GM19324 (cell line): ENCODE measurements at regions not wholly inside any gene's neighbourhood (a gene's known extent, or its start where the extent isn't known, plus 50 kb on each side); places are given as distances from the start of the nearest gene placed in this dataset.
"Not testable (repeated sequence)": the region's sequence is repeated elsewhere in the genome, so short reads cannot be mapped to it uniquely, and the experiment has no call there.

Source experiments
- ATAC-seq: cut with Tn5 transposase; IDR thresholded peaks from one replicate; pipeline ENCODE4 v1.9.1; 2021; ENCODE audit warnings: mild to moderate bottlenecking, moderate library complexity; ENCODE audit not compliant: unreplicated experiment, low FRiP score

GRCh38 chr6:85135376-85136094 is 314.3 kb upstream of the NT5E start:
- ATAC-seq: no peak

- ATAC-seq: no peak
Observed at GRCh38 chr6:85134172-85134571, 315.7 kb upstream of the NT5E start.

GRCh38 chr6:85132091-85132490 is 317.8 kb upstream of the NT5E start:
- ATAC-seq: no peak

- no peak for ATAC-seq
Observed at GRCh38 chr6:85130743-85131142, 319.1 kb upstream of the NT5E start.

GRCh38 chr6:85129881-85130280 is 320.0 kb upstream of the NT5E start:
- no peak for ATAC-seq

GRCh38 chr6:85128781-85129180 is 321.1 kb upstream of the NT5E start:
- no peak for ATAC-seq

DNA sequence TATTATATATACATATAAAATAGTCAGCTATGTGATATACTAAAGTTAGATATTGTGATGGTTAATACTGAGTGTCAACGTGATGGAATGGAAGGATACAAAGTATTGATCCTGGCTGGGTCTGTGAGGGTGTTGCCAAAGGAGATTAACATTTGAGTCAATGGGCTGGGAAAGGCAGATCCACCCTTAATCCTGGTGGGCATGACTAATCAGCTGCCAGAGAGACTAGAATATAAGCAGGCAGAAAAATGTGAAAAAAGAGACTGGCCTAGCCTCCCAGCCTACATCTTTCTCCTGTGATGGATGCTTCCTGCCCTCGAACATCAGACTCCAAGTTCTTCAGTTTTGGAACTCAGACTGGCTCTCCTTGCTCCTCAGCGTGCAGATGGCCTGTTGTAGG is 321.6 kb upstream of the NT5E start:
- ATAC-seq: not testable (repeated sequence)

- ATAC-seq: no peak
Observed at GRCh38 chr6:85127696-85128243, 322.1 kb upstream of the NT5E start.

- no peak for ATAC-seq
Observed at GRCh38 chr6:85127168-85127498, 322.8 kb upstream of the NT5E start.

DNA sequence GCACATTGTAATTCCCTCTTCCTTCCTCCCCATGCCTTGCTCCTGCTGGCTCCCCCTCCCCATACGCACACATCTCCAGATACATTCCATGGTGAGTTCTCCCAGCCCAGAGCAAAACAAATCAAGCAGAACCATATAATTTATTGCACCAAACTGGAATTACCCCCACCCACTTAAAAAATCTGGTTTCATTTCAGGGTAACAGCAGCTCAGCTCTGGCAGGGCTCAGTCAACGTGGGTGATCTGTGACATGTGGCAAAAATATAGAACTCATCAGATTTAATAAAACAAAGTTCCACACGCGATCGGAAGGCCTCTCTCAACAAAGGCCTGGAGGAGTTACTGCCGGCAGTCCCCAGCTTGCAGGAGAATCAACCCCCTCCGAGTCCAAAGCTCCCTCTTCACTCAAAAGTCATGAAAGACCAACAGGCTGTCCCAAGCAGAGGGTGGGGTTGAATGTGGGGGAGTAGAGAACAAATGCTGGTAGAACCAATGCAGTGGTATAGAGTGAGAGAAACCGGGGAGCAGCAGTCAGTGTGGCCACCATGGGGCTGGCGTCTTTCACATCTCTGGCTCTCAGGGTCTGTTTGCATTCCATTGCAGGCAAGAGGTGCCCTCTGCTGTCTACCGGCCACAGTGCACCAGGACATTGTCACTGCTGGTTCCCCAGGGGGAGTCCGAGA is 323.3 kb upstream of the NT5E start:
- no peak for ATAC-seq

DNA sequence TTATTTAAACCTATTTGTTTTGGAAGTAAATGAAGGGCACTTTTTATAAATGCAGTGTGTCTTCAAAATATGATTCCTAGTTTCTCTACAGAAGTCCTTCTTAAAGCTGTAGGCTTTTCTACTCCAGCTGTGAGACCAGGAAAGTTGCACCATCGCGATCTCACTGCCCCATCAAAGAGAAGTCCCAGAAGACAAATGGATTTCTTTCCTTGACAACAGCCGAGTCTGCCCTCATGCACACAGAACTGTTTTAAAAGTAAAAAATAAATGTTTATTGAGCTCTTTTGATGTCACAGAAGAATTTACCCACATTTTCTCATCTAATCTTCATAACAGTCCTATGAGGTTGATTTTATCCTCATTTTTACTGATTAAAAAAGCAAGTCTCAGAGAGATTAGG is 324.4 kb upstream of the NT5E start:
- ATAC-seq: no peak

GRCh38 chr6:85124472-85125354 is 325.2 kb upstream of the NT5E start:
- ATAC-seq: no peak

DNA sequence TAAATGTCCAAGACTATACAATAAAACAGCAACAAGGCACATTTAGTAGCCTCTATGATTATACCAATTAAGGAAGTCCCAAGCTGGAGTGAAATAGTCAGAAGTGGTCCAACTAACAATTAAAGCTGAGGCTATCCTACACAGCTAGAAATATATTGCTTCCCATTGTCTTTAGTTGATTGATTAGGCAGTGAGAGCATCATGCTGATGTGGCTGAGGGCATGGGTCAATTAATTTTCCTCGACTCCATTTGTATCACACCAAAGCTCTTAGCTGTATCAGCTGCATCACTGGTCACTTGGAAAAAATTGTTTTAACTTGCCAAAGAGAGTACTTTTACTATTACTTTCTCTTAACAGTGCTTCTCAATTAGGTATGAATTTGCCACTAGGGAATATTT is 328.7 kb upstream of the NT5E start:
- ATAC-seq: no peak

DNA sequence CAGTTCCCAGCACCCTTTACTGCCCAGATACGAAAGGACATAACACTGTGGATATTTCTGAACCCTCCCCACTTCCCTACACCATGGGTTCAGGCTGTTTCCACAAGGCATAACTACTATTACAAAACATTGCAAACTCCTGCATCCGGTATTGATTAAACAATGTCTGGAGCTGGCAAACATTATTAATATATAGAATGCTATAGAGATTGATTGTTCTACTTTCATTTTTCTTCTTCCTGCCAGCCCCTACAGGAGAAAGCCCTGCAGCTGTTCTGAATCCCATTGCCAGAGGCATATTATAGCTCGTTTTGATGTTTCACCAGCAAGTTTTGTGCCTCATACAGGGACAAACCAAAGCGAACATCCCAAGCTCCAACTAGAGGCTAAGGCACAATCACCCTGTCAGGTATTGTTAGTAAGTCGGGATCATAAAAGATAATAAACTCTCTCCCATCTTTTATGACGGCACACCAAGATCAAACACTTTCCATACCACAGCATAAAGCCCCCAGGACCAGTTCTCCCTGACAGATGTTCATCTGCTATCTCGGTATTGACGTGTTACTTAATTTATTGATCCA is 331.1 kb upstream of the NT5E start:
- no peak for ATAC-seq

DNA sequence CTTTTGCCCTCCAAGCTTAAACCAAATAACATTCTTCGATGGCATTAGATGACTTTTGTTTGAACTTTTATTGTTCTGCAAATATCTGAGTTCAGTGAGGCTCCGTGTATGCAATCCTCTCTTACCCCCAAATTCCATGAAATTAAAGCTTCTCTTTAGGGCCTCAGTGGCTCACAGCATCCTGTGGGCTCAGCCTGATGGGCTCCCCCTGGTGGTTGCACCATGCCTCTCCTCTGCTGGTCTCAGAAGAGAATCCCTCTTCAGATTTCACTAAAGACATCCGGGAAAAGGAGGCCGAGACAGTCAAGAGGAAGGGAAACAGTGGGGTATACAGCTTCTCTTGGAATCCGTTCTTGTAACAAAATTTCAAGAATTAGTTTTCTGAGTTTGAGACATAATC is 331.6 kb upstream of the NT5E start:
- no peak for ATAC-seq

DNA sequence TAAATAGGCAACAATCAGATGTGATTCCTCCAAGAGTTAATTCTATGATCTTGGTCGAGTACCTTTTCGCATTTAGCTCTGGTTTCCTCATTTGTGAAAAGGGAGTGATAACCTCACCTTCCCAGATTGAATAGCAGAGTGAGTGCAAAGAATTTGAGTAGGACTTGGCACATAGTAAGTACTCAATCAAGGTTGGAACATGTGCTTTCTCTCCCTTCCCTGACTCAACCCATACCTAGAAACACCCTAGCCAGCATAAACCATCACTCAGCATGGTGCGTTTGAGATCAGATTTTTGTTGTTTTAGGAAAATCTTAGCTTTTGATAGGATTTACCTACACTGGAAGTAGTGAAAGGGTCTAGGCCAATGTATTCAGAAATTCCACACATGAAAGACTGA is 333.4 kb upstream of the NT5E start:
- ATAC-seq: no peak

- ATAC-seq: no peak
Observed at GRCh38 chr6:85115876-85116275, 334.0 kb upstream of the NT5E start.

DNA sequence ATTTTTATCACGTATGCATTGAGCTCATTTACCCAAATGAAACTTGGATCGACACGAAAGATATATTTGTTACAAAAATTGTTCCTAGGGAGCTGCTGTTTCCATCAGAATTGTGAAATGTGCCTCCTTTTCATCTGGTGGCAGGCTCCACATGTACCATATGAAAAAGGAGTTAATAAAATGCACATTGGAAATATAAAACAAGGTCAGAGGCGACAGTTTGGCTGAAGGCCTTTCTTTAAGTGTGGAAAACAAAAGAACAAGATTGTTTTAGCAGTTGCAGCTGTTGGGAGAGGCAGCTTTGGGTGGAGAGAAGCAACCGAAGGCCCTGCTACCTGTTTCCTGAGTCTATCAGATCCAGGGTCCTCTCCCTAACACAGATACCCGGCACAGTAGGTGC is 334.5 kb upstream of the NT5E start:
- no peak for ATAC-seq

GRCh38 chr6:85114581-85114935 is 335.3 kb upstream of the NT5E start:
- ATAC-seq: no peak

DNA sequence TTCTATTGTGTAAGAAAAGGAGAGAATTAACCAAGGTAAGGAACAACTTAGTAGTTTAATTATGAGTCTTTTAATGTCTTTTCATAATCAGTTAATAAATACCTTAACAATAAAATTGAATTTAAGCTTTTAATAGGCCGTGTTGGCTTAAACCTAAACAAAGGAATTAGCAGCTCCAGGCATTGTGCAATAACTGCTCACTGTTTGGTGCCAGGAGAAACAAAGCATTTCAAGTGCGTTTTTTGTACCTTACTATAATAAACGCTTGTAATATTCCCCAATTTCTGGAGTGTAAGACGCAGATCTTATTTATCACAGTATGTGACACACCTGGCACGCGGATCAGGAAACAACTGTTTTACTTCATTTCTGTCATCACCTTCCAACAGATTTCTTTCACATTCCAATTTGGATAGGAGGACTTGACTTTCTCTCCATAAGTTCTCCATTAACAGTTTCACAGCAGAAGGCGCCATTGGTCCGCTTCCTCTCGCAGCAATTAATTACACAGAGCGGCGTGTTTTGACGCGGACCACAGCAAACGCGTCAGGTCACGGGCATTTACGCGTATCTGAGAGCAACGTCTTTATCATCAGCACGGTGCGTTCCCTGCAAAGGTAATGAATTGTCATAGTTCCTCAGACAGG is 335.8 kb upstream of the NT5E start:
- ATAC-seq: no peak
